Hepatic stellate cell (primary cell): ENCODE measurements at regions not wholly inside any gene's neighbourhood (a gene's known extent, or its start where the extent isn't known, plus 50 kb on each side); places are given as distances from the start of the nearest gene placed in this dataset.
A peak's percentile ranks its signal among the peaks of the same experiment; 100 is the strongest.

ENCODE experiments used
- DNase-seq: peaks from one replicate; pipeline ENCODE4 v3.0.0; 2011; ENCODE audit warnings: low spot score

- peak; percentile 12 for DNase-seq
These were observed 169.2 kb downstream of the NOC3L start for GRCh38 chr10:94193466-94193924.

- DNase-seq = peak; percentile 12
These were observed 168.5 kb downstream of the NOC3L start for GRCh38 chr10:94194256-94194655.

- no peak for DNase-seq
These were observed 165.5 kb downstream of the NOC3L start for GRCh38 chr10:94197241-94197640.

- no peak for DNase-seq
These were observed 164.4 kb downstream of the NOC3L start for GRCh38 chr10:94198324-94198723.

- DNase-seq = no peak
These were observed 163.2 kb downstream of the NOC3L start for GRCh38 chr10:94199565-94199964.

- DNase-seq = no peak
These were observed 162.4 kb downstream of the NOC3L start for GRCh38 chr10:94200146-94200837.

- DNase-seq = no peak
These were observed 157.3 kb downstream of the NOC3L start for GRCh38 chr10:94205396-94205831.

GRCh38 chr10:94206176-94206575, 156.6 kb downstream of the NOC3L start:
- DNase-seq = no peak

- no peak for DNase-seq
These were observed 154.4 kb downstream of the NOC3L start for GRCh38 chr10:94208315-94208714.

- DNase-seq = no peak
These were observed 152.1 kb downstream of the NOC3L start for GRCh38 chr10:94210440-94211168.

GRCh38 chr10:94211169-94211510, 151.6 kb downstream of the NOC3L start:
- no peak for DNase-seq

- DNase-seq = no peak
These were observed 149.7 kb downstream of the NOC3L start for GRCh38 chr10:94213001-94213530.

GRCh38 chr10:94213980-94214379, 148.8 kb downstream of the NOC3L start:
- no peak for DNase-seq

GRCh38 chr10:94214481-94214893, 148.3 kb downstream of the NOC3L start:
- DNase-seq = no peak

GRCh38 chr10:94216201-94216600, 146.5 kb downstream of the NOC3L start:
- DNase-seq = no peak

- no peak for DNase-seq
These were observed 145.3 kb downstream of the NOC3L start for GRCh38 chr10:94217411-94217810.

- peak; percentile 54 for DNase-seq
These were observed 144.1 kb downstream of the NOC3L start for GRCh38 chr10:94218493-94219183.

- peak; percentile 22 for DNase-seq
These were observed 142.9 kb downstream of the NOC3L start for GRCh38 chr10:94219829-94220228.

GRCh38 chr10:94220717-94221116, 142.0 kb downstream of the NOC3L start:
- no peak for DNase-seq

- DNase-seq = no peak
These were observed 138.9 kb downstream of the NOC3L start for GRCh38 chr10:94223702-94224370.

GRCh38 chr10:94224656-94225055, 138.1 kb downstream of the NOC3L start:
- peak; percentile 36 for DNase-seq

GRCh38 chr10:94225589-94225988, 137.2 kb downstream of the NOC3L start:
- DNase-seq = peak; percentile 17
